HEK293 (cell line): ENCODE measurements at regions not wholly inside any gene's neighbourhood (a gene's known extent, or its start where the extent isn't known, plus 50 kb on each side); places are given as distances from the start of the nearest gene placed in this dataset.

Experiments
- CTCF ChIA-PET: fragments of 350-600 bp; formaldehyde crosslinking; extraction: SDS; loops from one replicate; lab custom pipeline; 2021; ENCODE audit warnings: antibody characterized with exemption; lab: Yijun Ruan, JAX
- POLR2A ChIA-PET: fragments of 300-600 bp; formaldehyde crosslinking; extraction: SDS; loops from one replicate; lab custom pipeline; 2020; ENCODE audit warnings: antibody characterized with exemption, inconsistent platforms; lab: Yijun Ruan, JAX
- H3K27ac ChIP-seq: fragments of 200-500 bp; sonication (Bioruptor generic); 2 replicates; pipeline ENCODE4 v1.5.1; 2014; ENCODE audit warnings: low read depth, low read length, control low read depth, inconsistent platforms; ENCODE audit errors: extremely low read depth
- H3K36me3 ChIP-seq, 2 experiments: fragments of 200-500 bp in 1 of 2; sonication (Bioruptor generic) in 1 of 2; 1 replicate in 1 of 2; 2 replicates in 1 of 2; pipeline ENCODE4 v1.5.1; 2014 to 2017; ENCODE audit warnings: inconsistent platforms in 2 of 2, low read length in 2 of 2; ENCODE audit not compliant: control insufficient read depth in 2 of 2, insufficient read depth in 1 of 2
- H3K4me1 ChIP-seq: fragments of 200-500 bp; sonication (Bioruptor generic); 2 replicates; pipeline ENCODE4 v1.5.1; 2014; ENCODE audit warnings: mild to moderate bottlenecking, low read length, inconsistent platforms; ENCODE audit not compliant: control insufficient read depth, insufficient read depth
- H3K4me3 ChIP-seq: 2 replicates; pipeline ENCODE4 v1.5.1; 2011; ENCODE audit warnings: low read depth, mild to moderate bottlenecking, control low read depth, low read length, moderate library complexity
- H3K9me3 ChIP-seq: fragments of 200-500 bp; sonication (Bioruptor generic); 2 replicates; pipeline ENCODE4 v1.5.1; 2014; ENCODE audit warnings: low read depth, low read length, inconsistent platforms; ENCODE audit not compliant: control insufficient read depth, insufficient read depth
- KLF16 ChIP-seq: fragments of 450-650 bp; formaldehyde crosslinking; IDR thresholded peaks from 2 replicates; pipeline ENCODE4 v1.5.1; 2017; ENCODE audit warnings: missing biosample characterization, missing genetic modification characterization
- TCF7L2 ChIP-seq: IDR thresholded peaks from 2 replicates; pipeline ENCODE4 v1.6.1; 2011; ENCODE audit warnings: low read depth, mild to moderate bottlenecking, inconsistent platforms, low read length, moderate library complexity, borderline replicate concordance
- WT1 ChIP-seq: fragments of 450-650 bp; formaldehyde crosslinking; IDR thresholded peaks from 2 replicates; pipeline ENCODE4 v1.5.1; 2016; ENCODE audit warnings: missing biosample characterization, missing genetic modification characterization
- YY2 ChIP-seq: fragments of 450-650 bp; formaldehyde crosslinking; IDR thresholded peaks from 2 replicates; pipeline ENCODE4 v1.5.1; 2016; ENCODE audit warnings: missing biosample characterization, missing genetic modification characterization
- ZFP37 ChIP-seq: fragments of 450-650 bp; formaldehyde crosslinking; IDR thresholded peaks from 2 replicates; pipeline ENCODE4 v1.5.1; 2016; ENCODE audit warnings: missing biosample characterization, missing genetic modification characterization
- ZNF112 ChIP-seq: fragments of 450-650 bp; formaldehyde crosslinking; IDR thresholded peaks from 2 replicates; pipeline ENCODE4 v1.5.0; 2017; ENCODE audit warnings: missing biosample characterization, missing genetic modification characterization
- ZNF133 ChIP-seq: fragments of 450-650 bp; formaldehyde crosslinking; IDR thresholded peaks from 2 replicates; pipeline ENCODE4 v1.5.1; 2016; ENCODE audit warnings: missing biosample characterization, missing genetic modification characterization
- ZNF202 ChIP-seq: fragments of 450-650 bp; formaldehyde crosslinking; IDR thresholded peaks from 2 replicates; pipeline ENCODE4 v1.5.1; 2016; ENCODE audit warnings: missing biosample characterization, missing genetic modification characterization, borderline replicate concordance
- ZNF274 ChIP-seq, 2 experiments: fragments of 200-500 bp in 1 of 2; fragments of 450-650 bp in 1 of 2; sonication (Bioruptor generic) in 1 of 2; formaldehyde crosslinking in 1 of 2; IDR thresholded peaks; 2 replicates each; pipeline versions ENCODE4 v1.5.1 to v1.6.1; 2014 to 2016; ENCODE audit warnings: borderline replicate concordance in 1 of 2, inconsistent platforms in 1 of 2, low read length in 1 of 2, missing biosample characterization in 1 of 2, missing genetic modification characterization in 1 of 2
- ZNF521 ChIP-seq: fragments of 450-650 bp; formaldehyde crosslinking; IDR thresholded peaks from 2 replicates; pipeline ENCODE4 v1.5.1; 2017; ENCODE audit warnings: missing biosample characterization, mild to moderate bottlenecking, missing genetic modification characterization
- ZNF585B ChIP-seq: fragments of 450-650 bp; formaldehyde crosslinking; IDR thresholded peaks from 2 replicates; pipeline ENCODE4 v1.5.1; 2016; ENCODE audit warnings: missing biosample characterization, missing genetic modification characterization
- ZNF596 ChIP-seq: fragments of 450-650 bp; IDR thresholded peaks from 2 replicates; pipeline ENCODE4 v1.5.0; 2018; ENCODE audit warnings: missing biosample characterization, mild to moderate bottlenecking, missing genetic modification characterization, moderate library complexity
- ZNF670 ChIP-seq: fragments of 450-650 bp; formaldehyde crosslinking; IDR thresholded peaks from 2 replicates; pipeline ENCODE4 v1.5.1; 2016; ENCODE audit warnings: missing biosample characterization, missing genetic modification characterization, low read depth
- ZNF701 ChIP-seq: fragments of 450-650 bp; formaldehyde crosslinking; IDR thresholded peaks from 2 replicates; pipeline ENCODE4 v1.5.1; 2016; ENCODE audit warnings: missing biosample characterization, missing genetic modification characterization
- ZNF707 ChIP-seq: fragments of 450-650 bp; formaldehyde crosslinking; IDR thresholded peaks from 2 replicates; pipeline ENCODE4 v1.5.1; 2016; ENCODE audit warnings: missing biosample characterization, missing genetic modification characterization
- TF ChIP-seq, protein P1 (sequence below): fragments of 450-650 bp; formaldehyde crosslinking; IDR thresholded peaks from 2 replicates; pipeline ENCODE4 v1.5.1; 2016; ENCODE audit warnings: missing biosample characterization, missing genetic modification characterization
- TF ChIP-seq, protein P2 (sequence below): fragments of 450-650 bp; formaldehyde crosslinking; IDR thresholded peaks from 2 replicates; pipeline ENCODE4 v1.5.1; 2017; ENCODE audit warnings: missing biosample characterization, missing genetic modification characterization
- TF ChIP-seq, protein P3 (sequence below): fragments of 450-650 bp; formaldehyde crosslinking; IDR thresholded peaks from 2 replicates; pipeline ENCODE4 v1.5.1; 2016; ENCODE audit warnings: missing biosample characterization, missing genetic modification characterization, borderline replicate concordance
- TF ChIP-seq, protein P4 (sequence below): fragments of 450-650 bp; formaldehyde crosslinking; IDR thresholded peaks from 2 replicates; pipeline ENCODE4 v1.5.1; 2016; ENCODE audit warnings: missing biosample characterization, missing genetic modification characterization
- TF ChIP-seq, protein P5 (sequence below): fragments of 450-650 bp; formaldehyde crosslinking; IDR thresholded peaks from 2 replicates; pipeline ENCODE4 v1.5.1; 2017; ENCODE audit warnings: missing biosample characterization, mild to moderate bottlenecking, missing genetic modification characterization, moderate library complexity
- TF ChIP-seq, protein P6 (sequence below): IDR thresholded peaks from 2 replicates; pipeline ENCODE4 v1.6.1; 2011; ENCODE audit warnings: mild to moderate bottlenecking, low read depth, low read length, borderline replicate concordance

DNA sequence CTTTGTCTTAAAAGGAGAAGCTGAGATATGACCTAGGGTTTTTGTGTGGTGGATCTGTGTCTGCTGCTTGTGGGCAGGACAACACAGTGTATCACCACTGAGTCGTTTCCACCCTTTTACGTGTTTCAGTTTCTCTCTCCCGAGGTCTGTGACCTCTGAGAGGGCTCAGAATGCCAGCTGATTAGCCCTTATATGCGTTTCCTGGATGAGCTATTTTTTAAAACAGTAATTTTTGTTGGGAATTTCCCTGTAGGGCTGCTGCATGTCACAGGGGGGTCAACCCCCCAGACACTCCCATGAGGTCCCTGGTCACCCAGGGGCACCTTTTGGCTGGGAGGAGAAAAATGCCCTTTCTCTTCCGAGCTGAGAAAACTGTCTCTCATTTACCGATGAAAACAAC lies 170.4 kb upstream of the CASK start:
- Histone ChIP-seq H3K36me3 (no peaks in the 10 kb centered on the region), H3K4me3 (no peak overlapping the region), H3K4me1 (no peaks in the 10 kb centered on the region), H3K9me3 (no peaks in the 10 kb centered on the region), H3K27ac (no peak overlapping the region)
- CTCF ChIA-PET: no interaction called here
- POLR2A ChIA-PET: no interaction called here
- TF ChIP-seq WT1 (tag by site-specific recombination) (no peak), ZNF585B (no peak), ZNF202 (no peak), ZNF596 (tag by site-specific recombination) (no peak), ZFP37 (tag by site-specific recombination) (no peak)
- TF ChIP-seq, protein P1, sequence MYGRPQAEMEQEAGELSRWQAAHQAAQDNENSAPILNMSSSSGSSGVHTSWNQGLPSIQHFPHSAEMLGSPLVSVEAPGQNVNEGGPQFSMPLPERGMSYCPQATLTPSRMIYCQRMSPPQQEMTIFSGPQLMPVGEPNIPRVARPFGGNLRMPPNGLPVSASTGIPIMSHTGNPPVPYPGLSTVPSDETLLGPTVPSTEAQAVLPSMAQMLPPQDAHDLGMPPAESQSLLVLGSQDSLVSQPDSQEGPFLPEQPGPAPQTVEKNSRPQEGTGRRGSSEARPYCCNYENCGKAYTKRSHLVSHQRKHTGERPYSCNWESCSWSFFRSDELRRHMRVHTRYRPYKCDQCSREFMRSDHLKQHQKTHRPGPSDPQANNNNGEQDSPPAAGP (tag by site-specific recombination): no peak

DNA sequence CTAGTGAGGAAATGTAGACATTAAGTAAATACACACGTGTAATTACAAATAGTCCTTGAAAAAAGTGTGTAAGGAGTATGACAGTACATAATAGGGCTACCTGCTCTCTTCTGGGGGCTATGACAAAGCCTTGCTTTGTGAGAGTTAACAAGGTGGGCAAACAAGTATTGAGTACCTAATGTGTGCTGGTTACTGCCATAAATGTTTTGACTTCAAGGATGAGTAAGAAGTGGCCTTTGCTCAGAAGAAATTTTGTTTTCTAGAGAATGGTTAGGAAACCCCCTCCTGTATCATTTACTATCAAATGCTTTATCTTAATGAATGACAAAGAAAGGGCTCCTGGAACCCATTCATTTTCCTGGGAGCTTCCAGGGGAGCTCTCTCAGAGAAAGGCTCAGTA lies 167.0 kb upstream of the CASK start:
- H3K9me3 ChIP-seq: no peaks in the 10 kb centered on the region
- POLR2A ChIA-PET: no interaction called here
- H3K4me3 ChIP-seq: no peak overlapping the region
- no peaks in the 10 kb centered on the region for H3K36me3 ChIP-seq
- no peak overlapping the region for H3K27ac ChIP-seq
- TF ChIP-seq, protein P2, sequence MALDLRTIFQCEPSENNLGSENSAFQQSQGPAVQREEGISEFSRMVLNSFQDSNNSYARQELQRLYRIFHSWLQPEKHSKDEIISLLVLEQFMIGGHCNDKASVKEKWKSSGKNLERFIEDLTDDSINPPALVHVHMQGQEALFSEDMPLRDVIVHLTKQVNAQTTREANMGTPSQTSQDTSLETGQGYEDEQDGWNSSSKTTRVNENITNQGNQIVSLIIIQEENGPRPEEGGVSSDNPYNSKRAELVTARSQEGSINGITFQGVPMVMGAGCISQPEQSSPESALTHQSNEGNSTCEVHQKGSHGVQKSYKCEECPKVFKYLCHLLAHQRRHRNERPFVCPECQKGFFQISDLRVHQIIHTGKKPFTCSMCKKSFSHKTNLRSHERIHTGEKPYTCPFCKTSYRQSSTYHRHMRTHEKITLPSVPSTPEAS (tag by site-specific recombination): no peak
- TF ChIP-seq, protein P3, sequence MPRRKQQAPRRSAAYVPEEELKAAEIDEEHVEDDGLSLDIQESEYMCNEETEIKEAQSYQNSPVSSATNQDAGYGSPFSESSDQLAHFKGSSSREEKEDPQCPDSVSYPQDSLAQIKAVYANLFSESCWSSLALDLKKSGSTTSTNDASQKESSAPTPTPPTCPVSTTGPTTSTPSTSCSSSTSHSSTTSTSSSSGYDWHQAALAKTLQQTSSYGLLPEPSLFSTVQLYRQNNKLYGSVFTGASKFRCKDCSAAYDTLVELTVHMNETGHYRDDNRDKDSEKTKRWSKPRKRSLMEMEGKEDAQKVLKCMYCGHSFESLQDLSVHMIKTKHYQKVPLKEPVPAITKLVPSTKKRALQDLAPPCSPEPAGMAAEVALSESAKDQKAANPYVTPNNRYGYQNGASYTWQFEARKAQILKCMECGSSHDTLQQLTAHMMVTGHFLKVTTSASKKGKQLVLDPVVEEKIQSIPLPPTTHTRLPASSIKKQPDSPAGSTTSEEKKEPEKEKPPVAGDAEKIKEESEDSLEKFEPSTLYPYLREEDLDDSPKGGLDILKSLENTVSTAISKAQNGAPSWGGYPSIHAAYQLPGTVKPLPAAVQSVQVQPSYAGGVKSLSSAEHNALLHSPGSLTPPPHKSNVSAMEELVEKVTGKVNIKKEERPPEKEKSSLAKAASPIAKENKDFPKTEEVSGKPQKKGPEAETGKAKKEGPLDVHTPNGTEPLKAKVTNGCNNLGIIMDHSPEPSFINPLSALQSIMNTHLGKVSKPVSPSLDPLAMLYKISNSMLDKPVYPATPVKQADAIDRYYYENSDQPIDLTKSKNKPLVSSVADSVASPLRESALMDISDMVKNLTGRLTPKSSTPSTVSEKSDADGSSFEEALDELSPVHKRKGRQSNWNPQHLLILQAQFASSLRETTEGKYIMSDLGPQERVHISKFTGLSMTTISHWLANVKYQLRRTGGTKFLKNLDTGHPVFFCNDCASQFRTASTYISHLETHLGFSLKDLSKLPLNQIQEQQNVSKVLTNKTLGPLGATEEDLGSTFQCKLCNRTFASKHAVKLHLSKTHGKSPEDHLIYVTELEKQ: no peak
- TF ChIP-seq ZNF274 (IDR thresholded peaks at IDR 0.05; ENCODE audit: low read length): no peak
- TF ChIP-seq ZNF274 (tag by site-specific recombination; IDR thresholded peaks at IDR 0.05; ENCODE audit: borderline replicate concordance): no peak
- TF ChIP-seq ZNF133 (tag by site-specific recombination): no peak
- TF ChIP-seq ZNF112 (tag by site-specific recombination): no peak
- TF ChIP-seq, protein P4, sequence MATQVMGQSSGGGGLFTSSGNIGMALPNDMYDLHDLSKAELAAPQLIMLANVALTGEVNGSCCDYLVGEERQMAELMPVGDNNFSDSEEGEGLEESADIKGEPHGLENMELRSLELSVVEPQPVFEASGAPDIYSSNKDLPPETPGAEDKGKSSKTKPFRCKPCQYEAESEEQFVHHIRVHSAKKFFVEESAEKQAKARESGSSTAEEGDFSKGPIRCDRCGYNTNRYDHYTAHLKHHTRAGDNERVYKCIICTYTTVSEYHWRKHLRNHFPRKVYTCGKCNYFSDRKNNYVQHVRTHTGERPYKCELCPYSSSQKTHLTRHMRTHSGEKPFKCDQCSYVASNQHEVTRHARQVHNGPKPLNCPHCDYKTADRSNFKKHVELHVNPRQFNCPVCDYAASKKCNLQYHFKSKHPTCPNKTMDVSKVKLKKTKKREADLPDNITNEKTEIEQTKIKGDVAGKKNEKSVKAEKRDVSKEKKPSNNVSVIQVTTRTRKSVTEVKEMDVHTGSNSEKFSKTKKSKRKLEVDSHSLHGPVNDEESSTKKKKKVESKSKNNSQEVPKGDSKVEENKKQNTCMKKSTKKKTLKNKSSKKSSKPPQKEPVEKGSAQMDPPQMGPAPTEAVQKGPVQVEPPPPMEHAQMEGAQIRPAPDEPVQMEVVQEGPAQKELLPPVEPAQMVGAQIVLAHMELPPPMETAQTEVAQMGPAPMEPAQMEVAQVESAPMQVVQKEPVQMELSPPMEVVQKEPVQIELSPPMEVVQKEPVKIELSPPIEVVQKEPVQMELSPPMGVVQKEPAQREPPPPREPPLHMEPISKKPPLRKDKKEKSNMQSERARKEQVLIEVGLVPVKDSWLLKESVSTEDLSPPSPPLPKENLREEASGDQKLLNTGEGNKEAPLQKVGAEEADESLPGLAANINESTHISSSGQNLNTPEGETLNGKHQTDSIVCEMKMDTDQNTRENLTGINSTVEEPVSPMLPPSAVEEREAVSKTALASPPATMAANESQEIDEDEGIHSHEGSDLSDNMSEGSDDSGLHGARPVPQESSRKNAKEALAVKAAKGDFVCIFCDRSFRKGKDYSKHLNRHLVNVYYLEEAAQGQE: no peak
- TF ChIP-seq ZNF670 (tag by site-specific recombination): no peak
- TF ChIP-seq, protein P5, sequence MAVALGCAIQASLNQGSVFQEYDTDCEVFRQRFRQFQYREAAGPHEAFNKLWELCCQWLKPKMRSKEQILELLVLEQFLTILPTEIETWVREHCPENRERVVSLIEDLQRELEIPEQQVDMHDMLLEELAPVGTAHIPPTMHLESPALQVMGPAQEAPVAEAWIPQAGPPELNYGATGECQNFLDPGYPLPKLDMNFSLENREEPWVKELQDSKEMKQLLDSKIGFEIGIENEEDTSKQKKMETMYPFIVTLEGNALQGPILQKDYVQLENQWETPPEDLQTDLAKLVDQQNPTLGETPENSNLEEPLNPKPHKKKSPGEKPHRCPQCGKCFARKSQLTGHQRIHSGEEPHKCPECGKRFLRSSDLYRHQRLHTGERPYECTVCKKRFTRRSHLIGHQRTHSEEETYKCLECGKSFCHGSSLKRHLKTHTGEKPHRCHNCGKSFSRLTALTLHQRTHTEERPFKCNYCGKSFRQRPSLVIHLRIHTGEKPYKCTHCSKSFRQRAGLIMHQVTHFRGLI (tag by site-specific recombination): no peak
- TF ChIP-seq TCF7L2: no peak
- no peak for TF ChIP-seq ZNF521 (tag by site-specific recombination)
- TF ChIP-seq, protein P6, sequence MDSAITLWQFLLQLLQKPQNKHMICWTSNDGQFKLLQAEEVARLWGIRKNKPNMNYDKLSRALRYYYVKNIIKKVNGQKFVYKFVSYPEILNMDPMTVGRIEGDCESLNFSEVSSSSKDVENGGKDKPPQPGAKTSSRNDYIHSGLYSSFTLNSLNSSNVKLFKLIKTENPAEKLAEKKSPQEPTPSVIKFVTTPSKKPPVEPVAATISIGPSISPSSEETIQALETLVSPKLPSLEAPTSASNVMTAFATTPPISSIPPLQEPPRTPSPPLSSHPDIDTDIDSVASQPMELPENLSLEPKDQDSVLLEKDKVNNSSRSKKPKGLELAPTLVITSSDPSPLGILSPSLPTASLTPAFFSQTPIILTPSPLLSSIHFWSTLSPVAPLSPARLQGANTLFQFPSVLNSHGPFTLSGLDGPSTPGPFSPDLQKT: no peak
- TF ChIP-seq KLF16: no peak
- no peak for TF ChIP-seq ZNF707 (tag by site-specific recombination)
- TF ChIP-seq YY2 (tag by site-specific recombination): no peak
- TF ChIP-seq ZNF701: no peak
- H3K4me1 ChIP-seq: no peaks in the 10 kb centered on the region
- CTCF ChIA-PET: no interaction called here
